ENCODE measurements at regions not wholly inside any gene's neighbourhood (a gene's known extent, or its start where the extent isn't known, plus 50 kb on each side); places are given as distances from the start of the nearest gene placed in this dataset.

DNA sequence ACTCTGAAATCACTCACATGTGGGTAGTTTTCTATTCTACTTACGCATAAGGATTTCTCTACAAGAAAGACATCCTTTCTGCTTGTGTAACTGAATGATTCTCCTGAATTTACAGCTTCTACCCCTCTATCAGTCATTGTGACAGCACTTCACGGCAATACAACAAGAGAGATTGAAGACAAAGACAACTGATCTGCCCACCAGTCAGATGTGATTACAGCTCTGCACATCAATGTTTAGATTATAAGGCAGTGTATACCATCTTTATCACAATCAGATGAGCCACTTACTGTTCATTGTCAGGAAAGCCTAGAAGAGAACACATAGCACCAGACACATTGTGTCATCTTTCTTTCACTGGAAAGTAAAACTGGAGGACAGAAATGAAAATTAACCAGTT lies 324.4 kb downstream of the CENPC start:
- no peak for DNase-seq

DNA sequence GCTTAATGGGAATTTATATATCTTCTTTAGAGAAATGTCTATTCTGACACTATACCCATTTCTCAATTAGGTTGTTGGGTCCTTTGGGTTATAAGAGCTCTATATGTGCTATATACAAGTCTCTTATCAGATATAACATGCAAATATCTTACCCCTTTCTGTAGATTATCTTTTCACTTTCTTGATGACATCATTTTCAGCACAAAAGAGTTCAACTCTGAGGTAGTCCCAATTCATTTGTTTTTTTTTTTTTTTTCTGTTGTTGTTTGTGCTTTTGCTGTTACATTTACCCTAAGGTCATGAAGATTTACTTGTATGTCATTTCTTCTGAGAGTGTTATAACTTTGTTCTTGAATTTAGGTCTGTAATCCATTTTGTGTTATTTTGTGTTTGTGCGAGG lies 326.4 kb downstream of the CENPC start:
- no peak for DNase-seq

DNA sequence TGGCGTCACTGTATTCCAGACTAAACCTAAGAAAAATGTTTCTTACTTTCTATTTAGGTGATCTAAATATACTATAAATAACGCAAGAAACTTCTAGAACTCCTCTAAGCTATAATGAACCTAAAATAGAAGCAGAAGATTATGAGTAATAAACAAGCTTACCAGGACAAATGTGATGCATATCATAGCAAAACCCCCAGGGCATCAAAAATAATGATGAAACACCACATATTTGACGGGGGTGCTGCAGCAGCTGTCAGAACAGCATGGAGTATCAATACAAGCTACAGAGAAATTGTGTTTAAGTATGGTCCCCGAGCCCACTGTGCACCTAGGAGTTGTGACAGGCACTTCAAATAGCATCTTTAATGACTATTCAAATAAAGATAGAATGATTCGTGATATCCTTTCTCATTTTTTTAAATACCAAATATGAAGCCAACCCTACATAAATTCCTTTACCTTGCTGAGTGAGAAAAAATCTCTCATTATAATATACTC lies 337.3 kb downstream of the CENPC start:
- no peak for DNase-seq

GRCh38 chr4:67204441-67204840 lies 340.9 kb downstream of the CENPC start:
- no peak for DNase-seq

DNA sequence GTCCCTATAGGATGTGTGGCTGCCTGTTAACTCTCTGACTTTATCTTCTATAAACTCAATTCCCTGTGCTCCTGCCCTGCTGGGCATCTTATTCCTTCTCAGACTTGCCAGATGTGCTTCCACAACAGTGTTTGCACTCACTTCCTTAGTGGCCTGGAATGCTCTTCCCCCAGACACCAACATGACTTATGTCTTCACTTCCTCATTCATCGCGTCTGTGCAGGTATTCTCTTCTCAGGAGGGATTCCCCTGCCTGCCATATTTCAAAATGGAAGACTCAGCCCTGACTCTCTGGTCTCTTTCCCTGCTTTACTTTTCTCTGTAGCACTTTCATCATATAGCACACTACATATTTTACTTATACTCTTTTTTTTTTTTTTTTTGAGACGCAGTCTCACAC lies 344.0 kb downstream of the CENPC start:
- no peak for DNase-seq

DNA sequence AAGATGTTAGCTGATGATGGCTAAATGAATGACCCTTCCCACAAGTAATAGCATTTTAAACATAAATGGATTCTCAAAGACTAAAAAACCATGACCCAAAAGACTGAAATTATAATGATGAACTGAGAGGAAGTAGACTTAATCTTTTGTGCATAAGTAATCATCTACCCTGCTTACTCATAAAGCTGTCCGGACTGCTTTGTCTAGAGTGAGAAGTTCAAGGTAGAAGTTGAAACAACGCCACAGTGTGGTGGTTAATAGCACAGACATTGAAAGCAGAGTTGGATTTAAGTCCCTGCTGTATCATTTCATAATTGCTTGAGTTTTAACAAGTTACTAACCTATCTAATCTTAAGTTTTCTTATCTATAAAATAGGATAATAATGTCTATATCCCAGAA lies 346.6 kb downstream of the CENPC start:
- no peak for DNase-seq

- DNase-seq = no peak
These were observed 377.5 kb downstream of the CENPC start for GRCh38 chr4:67167849-67168248.

GRCh38 chr4:67162690-67163089 lies 382.6 kb downstream of the CENPC start:
- DNase-seq = no peak

GRCh38 chr4:67161311-67161710 lies 384.0 kb downstream of the CENPC start:
- DNase-seq = no peak

GRCh38 chr4:67160394-67160793 lies 384.9 kb downstream of the CENPC start:
- no peak for DNase-seq

- DNase-seq = no peak
These were observed 386.6 kb downstream of the CENPC start for GRCh38 chr4:67158666-67159065.

DNA sequence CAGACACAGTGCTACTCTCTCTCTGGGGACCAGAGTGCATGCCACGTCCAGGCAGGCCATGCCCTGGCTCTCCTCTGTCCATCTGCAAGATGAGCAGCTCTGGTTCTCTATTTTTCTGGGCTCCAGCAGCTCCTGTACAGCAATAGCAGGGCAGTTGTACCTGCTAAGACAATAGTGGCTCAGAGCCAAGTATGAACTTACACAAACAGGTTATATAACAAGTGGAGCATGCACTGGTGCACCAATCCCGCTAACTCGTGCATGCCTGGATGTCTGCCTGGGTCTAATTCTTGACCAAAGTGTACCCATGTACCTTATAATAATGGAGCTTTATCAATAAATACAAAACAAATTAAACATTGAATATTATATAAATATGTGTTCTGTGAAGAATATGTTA lies 392.3 kb downstream of the CENPC start:
- no peak for DNase-seq

DNA sequence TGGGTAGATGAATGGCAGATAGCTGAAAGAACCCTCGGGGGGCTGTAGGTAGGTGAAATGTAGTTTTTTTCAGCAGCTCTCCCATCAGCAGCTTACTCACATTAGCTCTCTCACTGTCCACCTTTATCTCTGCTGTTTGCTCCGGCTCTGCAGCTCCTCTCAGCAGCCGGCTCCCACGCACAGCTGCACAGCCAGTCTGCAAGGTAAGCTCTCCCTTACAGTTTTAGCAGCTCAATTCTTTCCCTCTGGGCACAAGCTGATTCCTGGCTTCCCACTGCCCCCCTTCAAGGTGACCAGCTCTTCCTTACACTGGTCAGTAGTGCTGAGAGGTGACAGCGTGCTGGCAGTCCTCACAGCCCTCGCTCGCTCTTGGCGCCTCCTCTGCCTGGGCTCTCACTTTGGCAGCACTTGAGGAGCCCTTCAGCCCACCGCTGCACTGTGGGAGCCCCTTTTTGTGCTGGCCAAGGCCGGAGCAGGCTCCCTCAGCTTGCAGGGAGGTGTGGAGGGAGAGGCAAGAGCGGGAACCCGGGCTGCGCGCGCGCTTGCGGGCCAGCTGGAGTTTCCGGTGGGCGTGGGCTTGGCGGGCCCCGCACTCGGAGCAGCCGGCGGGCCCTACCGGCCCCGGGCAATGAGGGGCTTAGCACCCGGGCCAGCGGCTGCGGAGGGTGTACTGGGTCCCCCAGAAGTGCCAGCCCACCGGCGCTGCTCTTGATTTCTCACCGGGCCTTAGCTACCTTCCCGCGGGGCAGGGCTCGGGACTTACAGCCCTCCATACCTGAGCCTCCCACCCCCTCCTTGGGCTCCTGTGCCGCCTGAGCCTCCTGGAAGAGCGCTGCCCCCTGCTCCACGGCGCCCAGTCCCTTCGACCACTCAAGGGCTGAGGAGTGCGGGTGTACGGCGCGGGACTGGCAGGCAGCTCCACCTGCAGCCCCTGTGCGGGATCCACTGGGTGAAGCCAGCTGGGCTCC lies 393.6 kb downstream of the CENPC start:
- no peak for DNase-seq

- DNase-seq = no peak
These were observed 403.7 kb downstream of the CENPC start for GRCh38 chr4:67141586-67141985.

GRCh38 chr4:67134616-67135015 lies 410.7 kb downstream of the CENPC start:
- DNase-seq = no peak

DNA sequence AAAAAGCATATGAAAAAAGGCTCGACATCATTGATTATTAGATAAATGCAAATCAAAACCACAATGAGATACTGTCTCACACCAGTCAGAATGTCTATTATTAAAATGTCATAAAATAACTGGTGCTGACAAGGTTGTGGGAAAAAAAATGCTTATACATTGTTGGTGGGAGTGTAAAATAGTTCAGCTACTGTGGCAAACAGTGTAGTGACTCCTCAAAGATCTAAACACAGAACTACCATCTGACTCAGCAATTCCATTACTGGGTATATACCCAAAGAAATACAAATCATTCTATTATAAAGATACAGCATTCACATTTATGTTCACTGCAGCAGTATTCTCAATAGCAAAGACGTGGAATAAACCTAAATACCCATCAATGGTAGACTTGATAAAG lies 412.1 kb downstream of the CENPC start:
- no peak for DNase-seq

DNA sequence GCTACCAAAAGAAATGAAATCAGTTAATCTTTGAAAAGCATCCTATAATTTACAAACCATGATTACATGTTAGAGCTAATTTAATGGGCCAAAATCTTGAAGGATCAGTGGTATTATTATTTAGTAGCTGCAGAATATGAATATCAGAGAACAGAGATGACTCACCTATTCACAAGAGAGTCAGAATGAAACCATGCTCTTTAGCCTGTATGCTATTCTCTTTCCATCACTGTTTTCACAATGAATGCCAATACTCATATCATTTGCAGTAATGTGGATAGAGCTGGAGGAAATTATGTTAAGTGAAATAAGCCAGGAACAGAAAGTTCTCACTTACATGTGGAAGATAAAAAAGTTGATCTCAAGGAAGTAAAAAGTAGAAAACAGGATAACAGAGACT lies 414.1 kb downstream of the CENPC start:
- DNase-seq = no peak

- DNase-seq = no peak
These were observed 414.9 kb downstream of the CENPC start for GRCh38 chr4:67130411-67130810.

- no peak for DNase-seq
These were observed 418.7 kb downstream of the CENPC start for GRCh38 chr4:67126570-67126969.

DNA sequence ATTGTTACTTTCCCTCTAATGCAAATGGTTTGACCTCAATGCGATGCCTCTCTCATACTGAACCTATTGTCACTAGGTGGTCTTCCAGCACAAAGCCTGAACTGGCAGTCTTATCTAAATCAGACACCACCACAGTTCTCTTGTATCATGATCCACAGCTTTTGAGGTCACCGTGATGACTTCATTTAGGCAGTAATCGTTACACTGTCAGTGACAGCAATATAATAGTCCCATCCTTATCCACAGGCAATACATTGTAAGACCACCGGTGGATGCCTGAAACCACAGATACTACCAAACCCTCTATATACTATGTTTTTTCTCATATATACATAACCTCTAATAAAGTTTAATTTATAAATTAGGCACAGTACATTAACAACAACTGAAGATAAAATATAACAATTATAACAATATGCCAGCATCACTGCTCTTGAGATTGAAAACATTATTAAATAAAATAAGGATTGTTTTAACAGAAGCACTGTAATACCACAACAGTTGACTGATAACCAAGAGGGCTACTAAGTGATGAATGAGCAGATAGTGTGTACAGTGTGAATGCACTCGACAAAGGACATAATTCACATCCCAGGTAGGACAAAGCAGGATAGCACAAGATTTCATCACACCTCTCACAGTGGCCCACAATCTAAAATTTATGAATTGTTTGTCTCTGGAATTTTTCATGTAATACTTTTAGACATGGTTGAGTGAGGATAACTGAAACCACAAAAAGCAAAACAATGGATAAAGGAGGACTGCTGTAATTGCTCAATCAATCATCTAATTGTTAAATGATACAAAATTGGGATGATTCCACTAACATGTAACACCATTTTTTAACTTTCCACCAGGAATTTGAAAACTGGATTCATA lies 419.4 kb downstream of the CENPC start:
- DNase-seq = no peak

- no peak for DNase-seq
These were observed 420.6 kb downstream of the CENPC start for GRCh38 chr4:67124716-67125115.

DNA sequence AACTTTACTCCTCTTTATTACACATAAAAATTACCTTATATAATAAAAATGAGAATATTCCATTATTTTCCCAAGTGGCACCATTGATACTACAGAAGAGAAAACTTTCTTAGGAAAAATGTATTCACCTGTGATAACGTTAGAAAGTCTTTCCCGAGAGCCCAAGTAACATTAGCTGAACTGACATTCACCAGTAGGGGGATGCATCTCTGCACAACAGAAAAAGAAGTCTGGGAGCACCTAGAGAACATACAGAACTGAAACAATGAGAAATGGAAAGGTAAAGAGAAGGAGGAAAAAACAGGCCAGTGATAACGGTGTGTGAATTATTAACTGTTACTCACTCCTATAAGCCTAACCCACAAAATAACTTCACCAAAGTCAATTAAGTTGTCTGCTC lies 423.3 kb downstream of the CENPC start:
- DNase-seq = no peak

GRCh38 chr4:67120369-67120768 lies 424.9 kb downstream of the CENPC start:
- DNase-seq = no peak

DNA sequence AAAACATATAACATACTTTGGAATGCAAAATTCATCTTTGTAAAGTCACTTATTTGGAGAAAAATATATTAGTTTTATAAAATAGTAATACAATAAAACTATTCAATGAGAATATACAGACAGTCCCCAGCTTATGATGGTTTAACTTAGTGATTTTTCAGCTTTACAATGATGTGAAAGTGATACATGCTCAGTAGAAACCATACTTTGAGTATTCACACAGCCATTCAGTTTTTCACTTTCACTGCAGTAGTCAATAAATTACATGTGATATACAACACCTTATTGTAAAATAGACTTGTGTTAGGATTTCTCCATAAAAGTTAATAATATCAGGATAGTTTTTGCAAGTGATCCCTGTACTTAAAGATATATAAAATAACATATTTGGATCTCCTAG lies 436.0 kb downstream of the CENPC start:
- DNase-seq = no peak

Data from activated CD8-positive, alpha-beta memory T cell treated with anti-CD3 and anti-CD28 coated beads, Interleukin-2, amount 50 U/mL, for 48 hours (primary cell).